Endothelial cell (in vitro differentiated cells): ENCODE measurements at regions not wholly inside any gene's neighbourhood (a gene's known extent, or its start where the extent isn't known, plus 50 kb on each side); places are given as distances from the start of the nearest gene placed in this dataset.

Experiments used
- DNase-seq: peaks from one replicate; pipeline ENCODE4 v3.0.0; 2021; ENCODE audit warnings: low spot score
- H3K27ac Mint-ChIP-seq: one replicate; pipeline ENCODE4 v1.8.0; 2021; ENCODE audit warnings: mixed read lengths, inconsistent platforms; ENCODE audit not compliant: unreplicated experiment
- H3K27me3 Mint-ChIP-seq: one replicate; pipeline ENCODE4 v1.8.0; 2021; ENCODE audit warnings: mild to moderate bottlenecking, moderate library complexity, mixed read lengths, inconsistent platforms; ENCODE audit not compliant: unreplicated experiment
- H3K36me3 Mint-ChIP-seq: one replicate; pipeline ENCODE4 v1.8.0; 2021; ENCODE audit warnings: mild to moderate bottlenecking, low read depth, mixed read lengths, inconsistent platforms; ENCODE audit not compliant: unreplicated experiment
- H3K4me1 Mint-ChIP-seq: one replicate; pipeline ENCODE4 v1.8.0; 2021; ENCODE audit warnings: mild to moderate bottlenecking, mixed read lengths, inconsistent platforms; ENCODE audit not compliant: unreplicated experiment
- H3K4me3 Mint-ChIP-seq: one replicate; pipeline ENCODE4 v1.8.0; 2021; ENCODE audit warnings: mild to moderate bottlenecking, mixed read lengths, inconsistent platforms; ENCODE audit not compliant: unreplicated experiment
- H3K9me3 Mint-ChIP-seq: one replicate; pipeline ENCODE4 v1.8.0; 2021; ENCODE audit warnings: mixed read lengths, inconsistent platforms; ENCODE audit not compliant: unreplicated experiment
- TF ChIP-seq, protein P1 (sequence below): fragments of 200-600 bp; sonication (generic); IDR thresholded peaks from one replicate; pipeline ENCODE4 v1.5.0; 2021; ENCODE audit warnings: antibody characterized with exemption; ENCODE audit not compliant: unreplicated experiment

DNA sequence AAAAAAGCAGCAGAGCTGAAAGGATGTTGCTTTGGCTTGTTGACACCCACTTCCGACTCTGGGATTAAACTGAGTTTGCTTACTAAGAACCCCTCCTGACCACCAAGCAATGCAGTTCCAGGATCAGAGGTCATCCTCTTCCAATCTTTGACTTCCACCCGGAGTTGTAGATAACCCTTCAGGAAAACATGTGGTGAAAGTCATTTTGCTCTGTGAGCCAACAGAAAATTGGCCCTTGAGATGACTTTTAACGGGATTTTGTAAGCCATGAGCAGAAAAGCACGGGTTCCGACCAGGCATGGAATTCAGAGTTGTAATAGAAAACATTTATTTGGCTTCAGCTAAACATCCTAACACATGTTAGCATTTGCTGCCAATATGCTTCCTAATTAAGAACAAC, 171.6 kb upstream of the NR2F2 start:
- DNase-seq, result no peak
- no peak overlapping the region for H3K4me3 Mint-ChIP-seq
- no peaks in the 10 kb centered on the region for H3K9me3 Mint-ChIP-seq
- H3K4me1 Mint-ChIP-seq, result peaks cover 12% of the 10 kb centered on the region
- no peak overlapping the region for H3K27ac Mint-ChIP-seq
- TF ChIP-seq, protein P1, sequence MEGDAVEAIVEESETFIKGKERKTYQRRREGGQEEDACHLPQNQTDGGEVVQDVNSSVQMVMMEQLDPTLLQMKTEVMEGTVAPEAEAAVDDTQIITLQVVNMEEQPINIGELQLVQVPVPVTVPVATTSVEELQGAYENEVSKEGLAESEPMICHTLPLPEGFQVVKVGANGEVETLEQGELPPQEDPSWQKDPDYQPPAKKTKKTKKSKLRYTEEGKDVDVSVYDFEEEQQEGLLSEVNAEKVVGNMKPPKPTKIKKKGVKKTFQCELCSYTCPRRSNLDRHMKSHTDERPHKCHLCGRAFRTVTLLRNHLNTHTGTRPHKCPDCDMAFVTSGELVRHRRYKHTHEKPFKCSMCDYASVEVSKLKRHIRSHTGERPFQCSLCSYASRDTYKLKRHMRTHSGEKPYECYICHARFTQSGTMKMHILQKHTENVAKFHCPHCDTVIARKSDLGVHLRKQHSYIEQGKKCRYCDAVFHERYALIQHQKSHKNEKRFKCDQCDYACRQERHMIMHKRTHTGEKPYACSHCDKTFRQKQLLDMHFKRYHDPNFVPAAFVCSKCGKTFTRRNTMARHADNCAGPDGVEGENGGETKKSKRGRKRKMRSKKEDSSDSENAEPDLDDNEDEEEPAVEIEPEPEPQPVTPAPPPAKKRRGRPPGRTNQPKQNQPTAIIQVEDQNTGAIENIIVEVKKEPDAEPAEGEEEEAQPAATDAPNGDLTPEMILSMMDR, result no peak
- H3K36me3 Mint-ChIP-seq, result no peaks in the 10 kb centered on the region
- H3K27me3 Mint-ChIP-seq, result no peaks in the 10 kb centered on the region

DNA sequence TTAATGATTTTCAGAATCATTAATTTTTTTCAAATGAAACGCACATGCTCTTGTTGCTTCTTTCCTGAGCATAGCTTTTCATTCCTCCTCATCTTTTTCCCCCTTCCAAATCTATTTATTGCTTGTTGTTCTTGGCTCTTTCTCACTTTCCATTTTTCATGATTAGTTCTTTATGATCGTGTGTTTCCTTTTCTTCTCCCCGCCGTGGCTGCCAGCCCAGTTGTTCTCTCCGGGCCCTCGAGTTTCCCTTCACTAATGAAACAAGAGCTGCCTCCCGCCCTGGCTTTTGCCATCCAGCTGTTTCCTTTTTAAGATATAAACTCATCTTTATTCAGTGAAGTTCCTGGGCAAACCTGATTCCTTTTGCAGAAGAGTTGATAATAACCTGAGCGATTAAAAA, 170.2 kb upstream of the NR2F2 start:
- Mint-ChIP-seq H3K4me3 (no peak overlapping the region), H3K4me1 (peaks cover 12% of the 10 kb centered on the region), H3K36me3 (no peaks in the 10 kb centered on the region), H3K27me3 (no peaks in the 10 kb centered on the region), H3K27ac (no peak overlapping the region), H3K9me3 (no peaks in the 10 kb centered on the region)
- TF ChIP-seq, protein P1, result no peak
- no peak for DNase-seq

DNA sequence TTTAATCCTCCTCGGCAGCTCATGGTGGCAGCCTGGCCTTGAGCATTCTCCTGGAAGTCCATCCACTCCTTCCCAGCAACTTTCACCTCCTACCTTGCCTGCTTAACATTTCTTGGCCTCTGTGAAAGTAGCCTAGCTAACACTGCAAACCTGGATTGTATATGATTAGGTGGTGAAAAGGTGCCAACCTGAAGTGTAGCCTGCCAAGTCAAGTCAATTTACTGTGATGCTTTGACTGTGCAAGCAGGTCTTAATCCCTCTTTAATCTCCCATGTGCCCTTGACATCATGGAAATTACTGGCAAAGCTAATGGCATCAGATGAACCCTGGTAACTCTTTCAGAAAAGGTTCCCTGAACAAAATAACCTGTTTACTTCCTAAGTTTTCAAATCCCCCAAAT, 169.7 kb upstream of the NR2F2 start:
- TF ChIP-seq, protein P1, result no peak
- no peaks in the 10 kb centered on the region for H3K9me3 Mint-ChIP-seq
- peaks cover 12% of the 10 kb centered on the region for H3K4me1 Mint-ChIP-seq
- H3K36me3 Mint-ChIP-seq, result no peaks in the 10 kb centered on the region
- H3K4me3 Mint-ChIP-seq, result no peak overlapping the region
- DNase-seq, result no peak
- no peak overlapping the region for H3K27ac Mint-ChIP-seq
- H3K27me3 Mint-ChIP-seq, result no peaks in the 10 kb centered on the region

DNA sequence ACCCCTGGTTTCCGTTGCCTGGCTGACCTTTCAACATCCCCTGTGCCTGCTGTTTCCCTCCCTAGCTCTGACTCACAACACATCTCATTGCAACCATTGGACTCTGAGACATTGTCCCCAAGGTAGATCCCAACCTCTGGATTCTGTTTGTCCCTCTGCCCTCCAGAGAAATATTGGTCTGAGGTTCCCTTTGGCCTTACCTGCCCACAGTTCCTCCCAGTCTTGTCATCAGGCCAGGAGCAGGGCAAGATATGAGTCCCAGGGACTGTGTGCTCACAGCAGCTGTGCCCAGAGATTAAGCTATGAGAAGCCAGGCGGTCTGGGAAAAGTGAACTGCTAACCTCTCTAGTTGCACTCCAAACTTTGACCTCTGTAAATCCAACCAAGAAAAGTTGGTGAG, 168.2 kb upstream of the NR2F2 start:
- Mint-ChIP-seq H3K27ac (no peak overlapping the region), H3K9me3 (no peaks in the 10 kb centered on the region), H3K4me3 (no peak overlapping the region), H3K4me1 (peaks cover 17% of the 10 kb centered on the region), H3K27me3 (no peaks in the 10 kb centered on the region), H3K36me3 (no peaks in the 10 kb centered on the region)
- no peak for DNase-seq
- TF ChIP-seq, protein P1, result no peak

DNA sequence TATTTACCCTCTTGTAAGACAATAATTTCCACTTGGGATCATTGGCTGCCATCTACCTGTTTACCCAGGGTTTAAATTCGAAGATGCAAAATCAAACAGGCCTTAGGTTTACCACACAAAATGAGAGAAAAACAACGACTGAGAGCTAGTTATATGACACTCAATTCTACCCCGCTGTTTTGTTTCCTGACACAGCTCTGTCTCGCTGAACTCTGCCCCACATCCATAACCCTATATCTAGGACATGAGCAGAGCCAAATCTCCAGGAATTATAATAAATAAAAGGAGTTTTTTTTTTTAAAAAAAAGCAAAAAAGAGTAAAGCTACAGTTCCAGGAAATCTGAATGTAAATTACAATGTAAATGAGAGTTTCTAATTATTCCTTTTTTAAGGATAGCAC, 165.4 kb upstream of the NR2F2 start:
- H3K4me1 Mint-ChIP-seq, result peaks cover 13% of the 10 kb centered on the region
- no peak for DNase-seq
- H3K27ac Mint-ChIP-seq, result no peak overlapping the region
- no peaks in the 10 kb centered on the region for H3K27me3 Mint-ChIP-seq
- TF ChIP-seq, protein P1, result no peak
- peaks cover 8% of the 10 kb centered on the region for H3K36me3 Mint-ChIP-seq
- no peak overlapping the region for H3K4me3 Mint-ChIP-seq
- no peaks in the 10 kb centered on the region for H3K9me3 Mint-ChIP-seq
